ENCODE measurements at regions not wholly inside any gene's neighbourhood (a gene's known extent, or its start where the extent isn't known, plus 50 kb on each side); places are given as distances from the start of the nearest gene placed in this dataset.

GRCh38 chr7:35446091-35446490 is 192.2 kb upstream of the TBX20 start:
- no peak overlapping the region for H3K27ac ChIP-seq
- TF ChIP-seq, protein P1, sequence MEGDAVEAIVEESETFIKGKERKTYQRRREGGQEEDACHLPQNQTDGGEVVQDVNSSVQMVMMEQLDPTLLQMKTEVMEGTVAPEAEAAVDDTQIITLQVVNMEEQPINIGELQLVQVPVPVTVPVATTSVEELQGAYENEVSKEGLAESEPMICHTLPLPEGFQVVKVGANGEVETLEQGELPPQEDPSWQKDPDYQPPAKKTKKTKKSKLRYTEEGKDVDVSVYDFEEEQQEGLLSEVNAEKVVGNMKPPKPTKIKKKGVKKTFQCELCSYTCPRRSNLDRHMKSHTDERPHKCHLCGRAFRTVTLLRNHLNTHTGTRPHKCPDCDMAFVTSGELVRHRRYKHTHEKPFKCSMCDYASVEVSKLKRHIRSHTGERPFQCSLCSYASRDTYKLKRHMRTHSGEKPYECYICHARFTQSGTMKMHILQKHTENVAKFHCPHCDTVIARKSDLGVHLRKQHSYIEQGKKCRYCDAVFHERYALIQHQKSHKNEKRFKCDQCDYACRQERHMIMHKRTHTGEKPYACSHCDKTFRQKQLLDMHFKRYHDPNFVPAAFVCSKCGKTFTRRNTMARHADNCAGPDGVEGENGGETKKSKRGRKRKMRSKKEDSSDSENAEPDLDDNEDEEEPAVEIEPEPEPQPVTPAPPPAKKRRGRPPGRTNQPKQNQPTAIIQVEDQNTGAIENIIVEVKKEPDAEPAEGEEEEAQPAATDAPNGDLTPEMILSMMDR (conservative IDR thresholded peaks at IDR 0.05) = no peak

DNA sequence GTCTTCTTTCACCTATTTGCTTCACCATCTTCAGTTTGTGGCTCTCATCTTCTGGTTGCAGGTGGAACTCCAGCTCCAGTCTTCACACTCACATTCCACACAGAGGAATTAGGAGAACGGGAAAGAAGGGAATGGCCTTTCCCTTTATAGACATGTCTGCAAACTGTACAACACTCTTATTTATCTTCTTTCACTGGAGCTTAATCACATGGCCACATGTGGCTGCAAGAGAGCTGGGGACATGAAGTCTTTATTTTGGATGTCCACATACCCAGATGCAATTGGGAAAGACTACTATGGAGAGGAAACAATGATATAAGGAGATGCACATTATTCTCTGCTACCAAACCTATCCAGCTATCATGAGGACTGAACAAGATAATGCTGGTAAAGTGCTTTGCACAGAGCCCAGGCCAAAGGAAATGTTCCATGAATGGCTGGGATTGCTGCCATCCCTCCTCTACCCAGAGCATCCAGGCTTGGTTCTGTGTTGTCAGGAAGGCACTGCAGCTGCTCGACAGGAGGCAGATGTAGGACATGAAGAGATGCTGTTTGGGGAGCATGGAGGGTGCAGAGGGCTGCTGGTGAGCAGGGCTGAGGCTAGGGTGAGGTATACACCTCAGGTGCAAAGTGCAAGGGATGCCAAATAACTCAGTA is 183.8 kb upstream of the TBX20 start:
- TF ChIP-seq, protein P1 (conservative IDR thresholded peaks at IDR 0.05) = no peak
- H3K27ac ChIP-seq = no peak overlapping the region

DNA sequence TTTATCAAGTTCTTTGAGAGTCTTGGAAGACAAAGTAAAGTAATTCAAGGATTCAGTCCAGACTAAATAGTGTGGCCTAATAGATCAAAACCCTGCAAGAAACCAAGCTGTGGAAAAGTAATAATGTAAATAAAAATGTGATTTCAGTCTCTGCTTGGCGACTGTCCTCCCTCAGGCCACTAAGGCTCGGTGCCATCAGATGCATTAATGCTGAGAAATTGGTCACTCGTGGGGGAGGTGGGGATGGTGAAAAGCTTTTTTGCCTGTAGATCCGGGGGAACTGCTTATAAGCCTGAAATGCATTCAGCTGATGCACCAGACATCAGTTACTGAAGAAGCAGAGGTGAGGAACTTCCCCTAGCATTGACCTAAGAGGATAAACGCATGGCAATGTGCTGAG is 182.6 kb upstream of the TBX20 start:
- TF ChIP-seq, protein P1 (conservative IDR thresholded peaks at IDR 0.05) = no peak
- no peak overlapping the region for H3K27ac ChIP-seq

- TF ChIP-seq, protein P1 (conservative IDR thresholded peaks at IDR 0.05) = 0 out of 2 replicates have a peak, but pooled peaks have one; percentile 13
- no peak overlapping the region for H3K27ac ChIP-seq
These were observed 176.8 kb upstream of the TBX20 start for GRCh38 chr7:35430547-35431153.

GRCh38 chr7:35424869-35425495 is 171.1 kb upstream of the TBX20 start:
- no peak overlapping the region for H3K27ac ChIP-seq
- TF ChIP-seq, protein P1 (conservative IDR thresholded peaks at IDR 0.05) = peak; percentile 90

DNA sequence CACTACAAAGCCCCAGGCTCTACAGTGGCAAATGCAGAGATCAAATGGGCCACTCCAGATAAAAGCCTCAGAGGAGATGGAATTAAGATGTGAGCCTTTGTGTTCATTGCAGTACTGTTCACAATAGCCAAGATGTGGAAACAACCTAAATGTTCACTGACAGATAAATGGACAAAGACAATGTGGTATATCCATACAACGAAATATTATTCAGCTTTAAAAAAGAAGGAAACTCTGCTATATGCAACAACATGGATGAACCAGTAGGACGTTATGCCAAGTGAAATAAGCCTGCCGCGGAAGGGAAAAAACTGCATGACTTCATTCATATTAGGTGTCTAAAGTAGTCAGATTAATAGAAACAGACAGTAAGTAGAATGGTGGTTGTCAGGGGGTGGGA is 170.5 kb upstream of the TBX20 start:
- TF ChIP-seq, protein P1 (conservative IDR thresholded peaks at IDR 0.05) = no peak
- no peak overlapping the region for H3K27ac ChIP-seq

DNA sequence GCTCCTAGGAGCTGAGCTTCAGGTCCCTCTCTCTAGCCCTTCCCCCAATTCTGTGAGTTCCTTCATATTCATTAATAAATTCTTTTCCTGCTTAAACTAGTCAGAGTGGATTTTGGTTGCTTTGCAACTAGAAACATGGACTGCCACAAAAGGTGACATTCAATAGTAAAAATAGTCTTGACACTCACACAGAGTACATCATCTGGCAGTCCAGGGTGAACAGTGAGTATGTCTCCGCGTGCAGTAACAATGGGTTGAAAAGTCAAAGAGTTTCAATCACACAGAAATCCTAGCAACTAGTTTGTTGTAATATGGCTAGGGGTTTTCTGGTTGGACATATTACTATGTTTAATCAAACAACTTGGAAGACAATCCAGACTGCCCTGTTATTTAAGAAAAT is 168.8 kb upstream of the TBX20 start:
- no peak overlapping the region for H3K27ac ChIP-seq
- TF ChIP-seq, protein P1 (conservative IDR thresholded peaks at IDR 0.05) = no peak
